CD14-positive monocyte (primary cell): ENCODE measurements at regions not wholly inside any gene's neighbourhood (a gene's known extent, or its start where the extent isn't known, plus 50 kb on each side); places are given as distances from the start of the nearest gene placed in this dataset.
A peak's percentile ranks its signal among the peaks of the same experiment; 100 is the strongest.

Source experiments
- DNase-seq, 3 donors: peaks; one replicate each; pipeline ENCODE4 v3.0.0-alpha.2; 2011 to 2022
- H2AFZ ChIP-seq: 2 replicates; pipeline ENCODE4 v1.6.0; 2012; ENCODE audit warnings: mild to moderate bottlenecking, low read depth, low read length, inconsistent platforms; ENCODE audit not compliant: insufficient read depth, poor library complexity, severe bottlenecking
- H3K27ac ChIP-seq, 2 donors: 1 replicate in 1 of 2; 2 replicates in 1 of 2; pipeline ENCODE4 v1.5.1; 2012 to 2013; ENCODE audit warnings: low read length in 2 of 2, control low read depth in 1 of 2, inconsistent platforms in 1 of 2, low read depth in 1 of 2, mild to moderate bottlenecking in 1 of 2
- H3K27me3 ChIP-seq, 2 donors: one replicate each; pipeline versions ENCODE4 v1.6.0 to v1.6.1; 2011 to 2013; ENCODE audit warnings: low read length in 2 of 2; ENCODE audit not compliant: control insufficient read depth in 2 of 2, insufficient read depth in 2 of 2
- H3K36me3 ChIP-seq, 2 donors: replicated peaks in 1 of 2; 1 replicate in 1 of 2; 2 replicates in 1 of 2; pipeline versions ENCODE4 v1.5.1 to v1.6.1; 2012 to 2013; ENCODE audit warnings: low read length in 2 of 2, control low read depth in 1 of 2, inconsistent platforms in 1 of 2, mild to moderate bottlenecking in 1 of 2; ENCODE audit not compliant: insufficient read depth in 2 of 2, control insufficient read depth in 1 of 2
- H3K4me1 ChIP-seq, 2 donors: 1 replicate in 1 of 2; 2 replicates in 1 of 2; pipeline versions ENCODE4 v1.5.1 to v1.6.1; 2012 to 2013; ENCODE audit warnings: low read length in 2 of 2, control low read depth in 1 of 2, inconsistent platforms in 1 of 2, mild to moderate bottlenecking in 1 of 2, moderate library complexity in 1 of 2; ENCODE audit not compliant: insufficient read depth in 2 of 2, control insufficient read depth in 1 of 2
- H3K4me2 ChIP-seq: replicated peaks from 2 replicates; pipeline ENCODE3; 2012; ENCODE audit warnings: low read length, moderate library complexity, mild to moderate bottlenecking; ENCODE audit not compliant: poor library complexity, severe bottlenecking; ENCODE audit errors: extremely low read depth
- H3K4me3 ChIP-seq, 3 experiments: fragments of 200-600 bp in 1 of 3; sonication (generic) in 1 of 3; replicated peaks in 1 of 3; 1 replicate in 2 of 3; 2 replicates in 1 of 3; pipeline ENCODE4 v1.5.1; 2011 to 2013; ENCODE audit warnings: low read length in 3 of 3, mild to moderate bottlenecking in 3 of 3, control low read depth in 2 of 3, low read depth in 2 of 3, inconsistent platforms in 1 of 3, moderate library complexity in 1 of 3
- H3K79me2 ChIP-seq: 2 replicates; pipeline ENCODE4 v1.6.0; 2012; ENCODE audit warnings: mild to moderate bottlenecking, control low read depth, inconsistent platforms, low read length, moderate library complexity; ENCODE audit not compliant: insufficient read depth
- H3K9ac ChIP-seq: 2 replicates; pipeline ENCODE4 v1.6.0; 2017; ENCODE audit warnings: low read length, mild to moderate bottlenecking; ENCODE audit not compliant: insufficient read depth, poor library complexity, severe bottlenecking
- H3K9me3 ChIP-seq, 2 donors: replicated peaks in 1 of 2; 1 replicate in 1 of 2; 2 replicates in 1 of 2; pipeline versions ENCODE4 v1.5.1 to v1.6.1; 2012 to 2013; ENCODE audit warnings: low read length in 2 of 2, control low read depth in 1 of 2; ENCODE audit not compliant: control insufficient read depth in 1 of 2, insufficient read depth in 1 of 2
- H4K20me1 ChIP-seq: 2 replicates; pipeline ENCODE4 v1.6.0; 2012; ENCODE audit warnings: mild to moderate bottlenecking, low read length, control low read depth, moderate library complexity; ENCODE audit not compliant: insufficient read depth
- H3K27ac Mint-ChIP-seq, 7 donors: one replicate each; pipeline ENCODE4 v1.8.0; 2020; ENCODE audit warnings: mild to moderate bottlenecking in 7 of 7, mixed read lengths in 7 of 7, moderate library complexity in 6 of 7, inconsistent platforms in 2 of 7
- H3K27me3 Mint-ChIP-seq, 3 donors: one replicate each; pipeline ENCODE4 v1.8.0; 2021 to 2022; ENCODE audit warnings: low read depth in 3 of 3, mild to moderate bottlenecking in 3 of 3, mixed read lengths in 3 of 3, moderate library complexity in 3 of 3, inconsistent platforms in 1 of 3
- H3K36me3 Mint-ChIP-seq, 2 donors: one replicate each; pipeline ENCODE4 v1.8.0; 2020; ENCODE audit warnings: mixed read lengths in 2 of 2, inconsistent platforms in 1 of 2, mild to moderate bottlenecking in 1 of 2
- H3K4me1 Mint-ChIP-seq: one replicate; pipeline ENCODE4 v1.8.0; 2020; ENCODE audit warnings: mild to moderate bottlenecking, mixed read lengths
- H3K4me3 Mint-ChIP-seq, 2 donors: one replicate each; pipeline ENCODE4 v1.8.0; 2020; ENCODE audit warnings: mild to moderate bottlenecking in 2 of 2, mixed read lengths in 2 of 2, moderate library complexity in 1 of 2
- H3K9me3 Mint-ChIP-seq, 7 donors: one replicate each; pipeline ENCODE4 v1.8.0; 2020 to 2022; ENCODE audit warnings: mixed read lengths in 7 of 7, mild to moderate bottlenecking in 6 of 7, moderate library complexity in 6 of 7, inconsistent platforms in 2 of 7
- CTCF ChIP-seq: fragments of 200-600 bp; IDR thresholded peaks from one replicate; pipeline ENCODE4 v1.8.0; 2022; ENCODE audit warnings: antibody characterized with exemption, mild to moderate bottlenecking
- WGBS: methylation state at CpG from one replicate; pipeline ENCODE4 v1.1.5; 2013; ENCODE audit warnings: missing lambda C conversion rate; ENCODE audit not compliant: insufficient coverage; 5-methylcytosine and 5-hydroxymethylcytosine counted together
- intact Hi-C, 2 donors: fragments of 100-400 bp; cut with micrococcal nuclease; formaldehyde crosslinking; loops; one replicate each; pipeline versions ENCODE4 v1.15.0 to v1.15.1; 2023

GRCh38 chr2:105682401-105682800 lies 62.3 kb upstream of the NCK2 start:
- no peaks in the 10 kb centered on the region for H3K36me3 Mint-ChIP-seq
- 100% methylated on average over 4 of the region's 6 CpGs for WGBS
- no peak overlapping the region for H3K27ac ChIP-seq

GRCh38 chr2:105681927-105682326 lies 62.8 kb upstream of the NCK2 start:
- WGBS = 100% methylated on average over 2 of the region's 2 CpGs
- no peak for DNase-seq
- H3K27ac Mint-ChIP-seq = peak overlapping the region in 1 of 7 donors; percentile 10
- no peak overlapping the region for H3K4me2 ChIP-seq
- peaks cover 0 to 7% (median 2%) of the 10 kb centered on the region in 7 donors for H3K9me3 Mint-ChIP-seq
- H4K20me1 ChIP-seq = no peaks in the 10 kb centered on the region
- no peaks in the 10 kb centered on the region for H3K36me3 ChIP-seq
- no peaks in the 10 kb centered on the region for H3K9me3 ChIP-seq
- intact Hi-C loops = no loop called here
- no peaks in the 10 kb centered on the region for H3K27me3 ChIP-seq
- peaks cover 9 to 11% of the 10 kb centered on the region in 2 donors for H3K4me1 ChIP-seq
- H3K4me3 ChIP-seq = no peak overlapping the region
- H3K4me1 Mint-ChIP-seq = peaks cover 11% of the 10 kb centered on the region
- H3K79me2 ChIP-seq = no peaks in the 10 kb centered on the region
- H3K27ac ChIP-seq = no peak overlapping the region
- no peak overlapping the region for H2AFZ ChIP-seq
- H3K36me3 Mint-ChIP-seq = no peaks in the 10 kb centered on the region
- no peak for TF ChIP-seq CTCF
- peaks cover 0 to 3% (median 0%) of the 10 kb centered on the region in 3 donors for H3K27me3 Mint-ChIP-seq
- no peak overlapping the region for H3K4me3 Mint-ChIP-seq
- no peak overlapping the region for H3K9ac ChIP-seq

More at GRCh38 chr2:105682401-105682800, 62.3 kb upstream of the NCK2 start:
- Mint-ChIP-seq H3K4me1 (peaks cover 11% of the 10 kb centered on the region), H3K9me3 (peaks cover 0 to 7% (median 2%) of the 10 kb centered on the region in 7 donors), H3K27me3 (peaks cover 0 to 3% (median 2%) of the 10 kb centered on the region in 3 donors), H3K27ac (no peak overlapping the region), H3K4me3 (no peak overlapping the region)
- H3K4me1 ChIP-seq = peaks cover 9 to 11% of the 10 kb centered on the region in 2 donors
- no peaks in the 10 kb centered on the region for H3K79me2 ChIP-seq
- H3K36me3 ChIP-seq = no peaks in the 10 kb centered on the region
- no peak overlapping the region for H3K4me2 ChIP-seq
- no peak for DNase-seq
- intact Hi-C loops = no loop called here
- no peaks in the 10 kb centered on the region for H3K9me3 ChIP-seq
- H3K9ac ChIP-seq = no peak overlapping the region
- no peak overlapping the region for H2AFZ ChIP-seq
- no peak for TF ChIP-seq CTCF
- H4K20me1 ChIP-seq = no peaks in the 10 kb centered on the region
- no peaks in the 10 kb centered on the region for H3K27me3 ChIP-seq
- H3K4me3 ChIP-seq = no peak overlapping the region
